Endodermal cell (in vitro differentiated cells): ENCODE measurements at regions not wholly inside any gene's neighbourhood (a gene's known extent, or its start where the extent isn't known, plus 50 kb on each side); places are given as distances from the start of the nearest gene placed in this dataset.
A peak's percentile ranks its signal among the peaks of the same experiment; 100 is the strongest.

Experiments
- DNase-seq: peaks from one replicate; pipeline ENCODE4 v3.0.0-alpha.2; 2017
- H3K27ac ChIP-seq: 2 replicates; pipeline ENCODE4 v1.5.1; 2013; ENCODE audit warnings: mild to moderate bottlenecking, low read depth, low read length, moderate library complexity
- H3K27me3 ChIP-seq: 2 replicates; pipeline ENCODE4 v1.6.1; 2013; ENCODE audit warnings: mild to moderate bottlenecking, low read length, moderate library complexity; ENCODE audit not compliant: insufficient read depth, control insufficient read depth, poor library complexity, severe bottlenecking
- H3K36me3 ChIP-seq: 2 replicates; pipeline ENCODE4 v1.7.0; 2013; ENCODE audit warnings: mild to moderate bottlenecking, low read length, moderate library complexity; ENCODE audit not compliant: control insufficient read depth, insufficient read depth
- H3K4me1 ChIP-seq: one replicate; pipeline ENCODE4 v1.7.0; 2013; ENCODE audit warnings: low read length; ENCODE audit not compliant: control insufficient read depth, insufficient read depth
- H3K4me3 ChIP-seq: 2 replicates; pipeline ENCODE4 v1.5.1; 2013; ENCODE audit warnings: mild to moderate bottlenecking, low read length, moderate library complexity
- H3K9ac ChIP-seq: 2 replicates; pipeline ENCODE4 v1.6.1; 2013; ENCODE audit warnings: mild to moderate bottlenecking, low read length, moderate library complexity; ENCODE audit not compliant: poor library complexity, severe bottlenecking; ENCODE audit errors: extremely low read depth
- H3K9me3 ChIP-seq: 2 replicates; pipeline ENCODE4 v1.6.1; 2013; ENCODE audit warnings: mild to moderate bottlenecking, low read length, moderate library complexity; ENCODE audit not compliant: control insufficient read depth
- H3K27ac Mint-ChIP-seq: 2 replicates; pipeline ENCODE4 v1.8.0; 2020; ENCODE audit warnings: mixed read lengths
- H3K27me3 Mint-ChIP-seq: 2 replicates; pipeline ENCODE4 v1.8.0; 2021; ENCODE audit warnings: mild to moderate bottlenecking, mixed read lengths; ENCODE audit not compliant: insufficient read depth
- H3K36me3 Mint-ChIP-seq: 2 replicates; pipeline ENCODE4 v1.8.0; 2020; ENCODE audit warnings: low read depth, mixed read lengths
- H3K4me1 Mint-ChIP-seq: 2 replicates; pipeline ENCODE4 v1.8.0; 2020; ENCODE audit warnings: mixed read lengths
- H3K4me3 Mint-ChIP-seq: 2 replicates; pipeline ENCODE4 v1.8.0; 2020; ENCODE audit warnings: mild to moderate bottlenecking, moderate library complexity, mixed read lengths
- H3K9me3 Mint-ChIP-seq: 2 replicates; pipeline ENCODE4 v1.8.0; 2020; ENCODE audit warnings: mild to moderate bottlenecking, mixed read lengths
- CTCF ChIP-seq: fragments of 200-600 bp; sonication (generic); conservative IDR thresholded peaks from 2 replicates; pipeline ENCODE4 v1.5.0; 2021; ENCODE audit warnings: antibody characterized with exemption, mild to moderate bottlenecking
- WGBS, 2 experiments: methylation state at CpG; one replicate each; pipeline versions ENCODE4 v1.1.5 to v1.1.7; 2013; ENCODE audit warnings: missing lambda C conversion rate in 2 of 2, mixed read lengths in 1 of 2; ENCODE audit not compliant: insufficient coverage in 1 of 2, insufficient read length in 1 of 2; 5-methylcytosine and 5-hydroxymethylcytosine counted together

GRCh38 chr6:163754866-163755265 is 340.3 kb downstream of the QKI start:
- no peaks in the 10 kb centered on the region for H3K4me1 ChIP-seq
- peaks cover 20% of the 10 kb centered on the region for H3K4me1 Mint-ChIP-seq
- no peak overlapping the region for H3K9ac ChIP-seq
- no peak overlapping the region for H3K4me3 Mint-ChIP-seq
- H3K27me3 Mint-ChIP-seq: peaks cover 11% of the 10 kb centered on the region
- no peak overlapping the region for H3K27ac ChIP-seq
- H3K36me3 Mint-ChIP-seq: no peaks in the 10 kb centered on the region
- no peak for TF ChIP-seq CTCF
- peaks cover 10% of the 10 kb centered on the region for H3K9me3 Mint-ChIP-seq
- no peak overlapping the region for H3K4me3 ChIP-seq
- WGBS, 2 experiments: 80 to 81% methylated on average over 4 to 5 of the region's 5 CpGs
- no peaks in the 10 kb centered on the region for H3K36me3 ChIP-seq
- no peaks in the 10 kb centered on the region for H3K27me3 ChIP-seq
- no peaks in the 10 kb centered on the region for H3K9me3 ChIP-seq
- H3K27ac Mint-ChIP-seq: no peak overlapping the region
- DNase-seq: no peak

- no peaks in the 10 kb centered on the region for H3K4me1 ChIP-seq
- WGBS, 2 experiments: 89 to 94% methylated on average over 2 of the region's 2 CpGs
- H3K4me3 ChIP-seq: no peak overlapping the region
- peaks cover 20% of the 10 kb centered on the region for H3K4me1 Mint-ChIP-seq
- H3K27me3 ChIP-seq: no peaks in the 10 kb centered on the region
- H3K36me3 Mint-ChIP-seq: no peaks in the 10 kb centered on the region
- peak; percentile 15 for DNase-seq
- H3K27ac ChIP-seq: no peak overlapping the region
- no peak overlapping the region for H3K4me3 Mint-ChIP-seq
- H3K9ac ChIP-seq: no peak overlapping the region
- H3K9me3 Mint-ChIP-seq: peaks cover 10% of the 10 kb centered on the region
- peaks cover 13% of the 10 kb centered on the region for H3K27me3 Mint-ChIP-seq
- no peak for TF ChIP-seq CTCF
- no peak overlapping the region for H3K27ac Mint-ChIP-seq
- no peaks in the 10 kb centered on the region for H3K9me3 ChIP-seq
- no peaks in the 10 kb centered on the region for H3K36me3 ChIP-seq
These were observed 338.9 kb downstream of the QKI start for GRCh38 chr6:163753430-163753829.

DNA sequence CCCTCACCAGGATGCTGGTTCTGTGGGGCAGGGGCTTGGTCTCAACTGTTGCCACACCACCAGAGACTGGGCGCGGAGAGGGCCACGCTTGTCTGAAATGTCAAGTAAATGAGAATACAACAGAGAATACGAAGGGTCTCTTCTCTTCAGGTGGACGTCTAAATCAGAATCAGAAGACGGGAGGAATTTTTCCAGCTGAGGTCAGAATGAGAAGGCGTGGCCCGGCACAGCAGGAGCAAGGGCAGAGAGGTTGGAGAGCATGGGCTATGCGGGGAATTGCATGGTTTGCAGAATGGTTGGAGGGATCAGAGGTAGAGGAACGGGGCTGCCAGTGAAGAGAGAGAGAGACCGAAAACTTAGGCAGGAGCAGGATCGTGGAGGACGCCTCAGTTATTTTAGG is 337.9 kb downstream of the QKI start:
- peaks cover 19% of the 10 kb centered on the region for H3K27me3 Mint-ChIP-seq
- no peak overlapping the region for H3K4me3 ChIP-seq
- 85 to 86% methylated on average over 11 to 13 of the region's 13 CpGs for WGBS, 2 experiments

More for the DNA sequence above, 337.9 kb downstream of the QKI start:
- H3K27ac Mint-ChIP-seq: no peak overlapping the region
- no peaks in the 10 kb centered on the region for H3K36me3 Mint-ChIP-seq
- H3K4me1 Mint-ChIP-seq: peaks cover 20% of the 10 kb centered on the region
- no peaks in the 10 kb centered on the region for H3K9me3 ChIP-seq
- no peak overlapping the region for H3K9ac ChIP-seq
- TF ChIP-seq CTCF: no peak
- H3K27ac ChIP-seq: no peak overlapping the region
- no peaks in the 10 kb centered on the region for H3K4me1 ChIP-seq
- H3K9me3 Mint-ChIP-seq: peaks cover 10% of the 10 kb centered on the region
- no peaks in the 10 kb centered on the region for H3K27me3 ChIP-seq
- H3K4me3 Mint-ChIP-seq: no peak overlapping the region
- DNase-seq: peak; percentile 50
- H3K36me3 ChIP-seq: no peaks in the 10 kb centered on the region
